Neural cell (in vitro differentiated cells): ENCODE measurements at regions not wholly inside any gene's neighbourhood (a gene's known extent, or its start where the extent isn't known, plus 50 kb on each side); places are given as distances from the start of the nearest gene placed in this dataset.

Experiments used
- H2AFZ ChIP-seq: fragments of 200-600, 300-800 bp; sonication (generic), shearing (Covaris generic); 2 replicates; pipeline ENCODE4 v1.6.0; 2014; ENCODE audit warnings: low read depth, mild to moderate bottlenecking, antibody characterized with exemption, low read length, moderate library complexity
- H3F3A ChIP-seq: fragments of 200-600 bp; shearing (Covaris generic); 2 replicates; pipeline ENCODE4 v1.6.1; 2016; ENCODE audit warnings: mild to moderate bottlenecking, moderate library complexity, mixed read lengths, antibody characterized with exemption, low read length; ENCODE audit not compliant: insufficient read depth, poor library complexity, severe bottlenecking
- H3K27ac ChIP-seq: fragments of 200-600, 300-800 bp; sonication (generic), shearing (Covaris generic); 2 replicates; pipeline ENCODE4 v1.5.1; 2014; ENCODE audit warnings: mild to moderate bottlenecking, low read length, moderate library complexity
- H3K27me3 ChIP-seq: fragments of 300-800, 200-600 bp; sonication (generic), shearing (Covaris generic); 2 replicates; pipeline ENCODE4 v1.6.0; 2014; ENCODE audit warnings: mild to moderate bottlenecking, low read depth, low read length, moderate library complexity; ENCODE audit not compliant: insufficient read depth
- H3K36me3 ChIP-seq: fragments of 300-800, 200-600 bp; sonication (generic), shearing (Covaris generic); 2 replicates; pipeline ENCODE4 v1.5.1; 2014; ENCODE audit warnings: mild to moderate bottlenecking, antibody characterized with exemption, low read length, moderate library complexity; ENCODE audit not compliant: insufficient read depth
- H3K4me2 ChIP-seq: fragments of 300-800, 200-600 bp; sonication (generic), shearing (Covaris generic); 2 replicates; pipeline ENCODE4 v1.6.0; 2014; ENCODE audit warnings: mild to moderate bottlenecking, low read length
- H3K4me3 ChIP-seq: fragments of 300-800, 200-600 bp; sonication (generic), shearing (Covaris generic); 2 replicates; pipeline ENCODE4 v1.5.1; 2014; ENCODE audit warnings: mild to moderate bottlenecking, low read length, moderate library complexity
- H3K79me2 ChIP-seq: fragments of 200-600 bp; shearing (Covaris generic); replicated peaks from 2 replicates; pipeline ENCODE4 v1.6.0; 2014; ENCODE audit warnings: mild to moderate bottlenecking, low read length, moderate library complexity; ENCODE audit not compliant: insufficient read depth
- H3K9ac ChIP-seq: fragments of 300-800, 200-600 bp; sonication (generic), shearing (Covaris generic); 2 replicates; pipeline ENCODE4 v1.6.1; 2016; ENCODE audit warnings: mild to moderate bottlenecking, low read length, mixed read lengths
- H3K9me2 ChIP-seq: fragments of 200-600 bp; shearing (Covaris generic); 2 replicates; pipeline ENCODE4 v1.6.1; 2016; ENCODE audit warnings: mild to moderate bottlenecking, low read length, mixed read lengths; ENCODE audit not compliant: insufficient read depth
- H3K9me3 ChIP-seq: fragments of 200-600, 300-800 bp; sonication (generic), shearing (Covaris generic); 2 replicates; pipeline ENCODE4 v1.6.1; 2016; ENCODE audit warnings: mild to moderate bottlenecking, mixed run types, low read length, moderate library complexity, mixed read lengths
- H4K20me1 ChIP-seq: fragments of 200-600 bp; shearing (Covaris generic); 2 replicates; pipeline ENCODE4 v1.6.1; 2016; ENCODE audit warnings: mild to moderate bottlenecking, mixed run types; ENCODE audit not compliant: insufficient read depth
- CTCF ChIP-seq: fragments of 450-650 bp; IDR thresholded peaks from 2 replicates; pipeline ENCODE4 v1.5.1; 2014; ENCODE audit warnings: antibody characterized with exemption, mild to moderate bottlenecking, moderate library complexity; ENCODE audit not compliant: poor library complexity, severe bottlenecking
- EP300 ChIP-seq: fragments of 450-650 bp; conservative IDR thresholded peaks from 2 replicates; pipeline ENCODE4 v1.6.1; 2014; ENCODE audit warnings: antibody characterized with exemption, mild to moderate bottlenecking, moderate library complexity; ENCODE audit not compliant: poor library complexity, severe bottlenecking
- EZH2 ChIP-seq: fragments of 200-600, 300-800 bp; shearing (Covaris generic), sonication (generic); IDR thresholded peaks from 2 replicates; pipeline ENCODE4 v1.6.1; 2014; ENCODE audit warnings: antibody characterized with exemption, low read length, borderline replicate concordance, mild to moderate bottlenecking; ENCODE audit not compliant: insufficient read depth, poor library complexity, severe bottlenecking
- MXI1 ChIP-seq: fragments of 450-650 bp; conservative IDR thresholded peaks from 2 replicates; pipeline ENCODE4 v1.6.1; 2014; ENCODE audit warnings: antibody characterized with exemption, mild to moderate bottlenecking; ENCODE audit not compliant: poor library complexity, severe bottlenecking
- POLR2AphosphoS5 ChIP-seq: IDR thresholded peaks from 2 replicates; pipeline ENCODE4 v1.6.1; 2012
- RAD21 ChIP-seq: fragments of 450-650 bp; conservative IDR thresholded peaks from 2 replicates; pipeline ENCODE4 v1.6.1; 2014; ENCODE audit warnings: antibody characterized with exemption, mild to moderate bottlenecking, moderate library complexity
- REST ChIP-seq: IDR thresholded peaks from 2 replicates; pipeline ENCODE4 v1.6.1; 2012; ENCODE audit warnings: borderline replicate concordance
- SMC3 ChIP-seq: fragments of 450-650 bp; conservative IDR thresholded peaks from 2 replicates; pipeline ENCODE4 v1.6.1; 2014; ENCODE audit warnings: antibody characterized with exemption, mild to moderate bottlenecking, moderate library complexity; ENCODE audit not compliant: poor library complexity
- TAF1 ChIP-seq: IDR thresholded peaks from 2 replicates; pipeline ENCODE4 v1.6.1; 2012; ENCODE audit warnings: low read depth

DNA sequence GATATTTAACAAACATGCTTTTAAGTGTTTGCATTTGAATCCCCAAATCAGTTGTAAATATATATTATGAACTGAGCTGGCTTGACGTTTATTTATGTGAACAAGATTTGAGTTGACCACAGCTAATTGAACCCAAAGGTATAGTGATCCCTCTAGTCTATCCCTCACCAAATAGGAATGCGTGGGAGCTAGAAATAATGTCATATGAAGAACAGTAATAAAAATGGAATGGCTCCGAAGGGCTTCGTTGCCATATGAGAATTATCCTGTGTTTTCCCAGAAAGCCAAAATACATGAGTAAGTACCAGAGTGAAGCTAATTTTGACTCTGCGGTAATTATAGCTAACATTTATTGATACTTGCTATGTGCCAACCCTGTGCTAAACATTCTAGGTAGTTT, 142.7 kb downstream of the ADCYAP1 start:
- TF ChIP-seq EP300, result no peak
- TF ChIP-seq TAF1, result no peak
- TF ChIP-seq POLR2AphosphoS5, result no peak
- TF ChIP-seq RAD21, result no peak
- TF ChIP-seq EZH2, result no peak
- TF ChIP-seq REST, result no peak
- no peak for TF ChIP-seq CTCF
- TF ChIP-seq MXI1, result no peak
- no peak for TF ChIP-seq SMC3
- Histone ChIP-seq H3K9me3 (no peaks in the 10 kb centered on the region), H3F3A (no peaks in the 10 kb centered on the region), H3K27ac (no peak overlapping the region), H3K79me2 (no peaks in the 10 kb centered on the region), H3K4me2 (no peak overlapping the region), H2AFZ (no peak overlapping the region), H3K36me3 (no peaks in the 10 kb centered on the region), H3K9ac (no peak overlapping the region), H3K27me3 (no peaks in the 10 kb centered on the region), H4K20me1 (no peaks in the 10 kb centered on the region), H3K4me3 (no peak overlapping the region), H3K9me2 (no peaks in the 10 kb centered on the region)

GRCh38 chr18:1048032-1048431, 143.4 kb downstream of the ADCYAP1 start:
- no peaks in the 10 kb centered on the region for H3F3A ChIP-seq

More at GRCh38 chr18:1048032-1048431, 143.4 kb downstream of the ADCYAP1 start:
- TF ChIP-seq REST (no peak), SMC3 (no peak), TAF1 (no peak), RAD21 (no peak), CTCF (no peak), EZH2 (no peak), EP300 (no peak), POLR2AphosphoS5 (no peak), MXI1 (no peak)
- Histone ChIP-seq H3K9ac (no peak overlapping the region), H3K4me2 (no peak overlapping the region), H4K20me1 (no peaks in the 10 kb centered on the region), H3K27me3 (no peaks in the 10 kb centered on the region), H3K9me2 (no peaks in the 10 kb centered on the region), H3K27ac (no peak overlapping the region), H3K36me3 (no peaks in the 10 kb centered on the region), H3K79me2 (no peaks in the 10 kb centered on the region), H3K9me3 (no peaks in the 10 kb centered on the region), H2AFZ (no peak overlapping the region), H3K4me3 (no peak overlapping the region)
